ENCODE measurements at regions not wholly inside any gene's neighbourhood (a gene's known extent, or its start where the extent isn't known, plus 50 kb on each side); places are given as distances from the start of the nearest gene placed in this dataset.

- no peak overlapping the region for H3K4me3 ChIP-seq (ENCODE audit: low read depth, low read length)
- TF ChIP-seq CTCF (IDR thresholded peaks at IDR 0.05; ENCODE audit: borderline replicate concordance, insufficient read depth, low read depth, low read length) = no peak
Observed at GRCh38 chr9:29850664-29851063, 2277.4 kb upstream of the C9orf72 start.

DNA sequence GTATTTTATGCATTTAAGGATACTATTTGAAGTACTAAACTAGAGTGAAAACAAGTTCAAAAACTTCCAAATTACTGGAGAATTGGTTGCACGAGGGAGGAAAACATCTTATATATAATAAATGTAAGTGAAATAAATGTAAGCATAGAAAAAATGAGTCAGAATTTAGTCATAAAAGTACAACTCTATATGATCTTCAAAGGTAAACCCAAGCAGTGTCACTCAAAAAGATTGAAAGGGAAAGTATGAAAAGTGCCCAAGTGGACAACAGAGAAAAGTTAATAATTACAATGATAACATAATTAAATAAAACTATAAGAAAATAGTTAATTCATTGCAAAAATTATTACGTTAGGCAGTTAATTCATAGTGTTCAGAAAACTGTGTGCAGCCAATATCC is 2288.5 kb upstream of the C9orf72 start:
- no peak for TF ChIP-seq CTCF (IDR thresholded peaks at IDR 0.05; ENCODE audit: borderline replicate concordance, insufficient read depth, low read depth, low read length)

GRCh38 chr9:29865764-29866313 is 2292.6 kb upstream of the C9orf72 start:
- TF ChIP-seq CTCF (IDR thresholded peaks at IDR 0.05; ENCODE audit: borderline replicate concordance, insufficient read depth, low read depth, low read length) = no peak
- H3K4me3 ChIP-seq (ENCODE audit: low read depth, low read length) = no peak overlapping the region

More for the DNA sequence above, 2288.5 kb upstream of the C9orf72 start:
- no peak overlapping the region for H3K4me3 ChIP-seq (ENCODE audit: low read depth, low read length)

GRCh38 chr9:29866556-29866955 is 2293.3 kb upstream of the C9orf72 start:
- no peak overlapping the region for H3K4me3 ChIP-seq (ENCODE audit: low read depth, low read length)
- no peak for TF ChIP-seq CTCF (IDR thresholded peaks at IDR 0.05; ENCODE audit: borderline replicate concordance, insufficient read depth, low read depth, low read length)

DNA sequence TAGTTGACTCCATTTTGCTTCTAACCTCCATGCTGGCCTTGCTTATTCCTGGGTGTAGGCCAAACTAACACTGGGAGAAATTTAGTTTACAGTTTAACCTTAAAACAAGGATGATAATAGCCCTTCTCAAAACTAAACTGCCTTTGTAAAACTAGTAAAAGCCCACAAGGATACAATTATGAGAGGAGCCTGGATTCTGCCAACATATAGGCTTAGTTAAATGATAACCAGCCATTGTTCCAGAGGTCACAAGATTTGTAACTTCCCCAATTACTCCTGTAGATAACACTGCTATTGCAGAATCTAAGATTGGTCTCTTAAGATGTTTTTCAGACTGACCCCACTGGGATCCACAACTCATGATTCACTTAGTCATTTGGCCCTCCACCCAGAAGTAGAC is 2300.3 kb upstream of the C9orf72 start:
- H3K4me3 ChIP-seq (ENCODE audit: low read depth, low read length) = no peak overlapping the region
- no peak for TF ChIP-seq CTCF (IDR thresholded peaks at IDR 0.05; ENCODE audit: borderline replicate concordance, insufficient read depth, low read depth, low read length)

DNA sequence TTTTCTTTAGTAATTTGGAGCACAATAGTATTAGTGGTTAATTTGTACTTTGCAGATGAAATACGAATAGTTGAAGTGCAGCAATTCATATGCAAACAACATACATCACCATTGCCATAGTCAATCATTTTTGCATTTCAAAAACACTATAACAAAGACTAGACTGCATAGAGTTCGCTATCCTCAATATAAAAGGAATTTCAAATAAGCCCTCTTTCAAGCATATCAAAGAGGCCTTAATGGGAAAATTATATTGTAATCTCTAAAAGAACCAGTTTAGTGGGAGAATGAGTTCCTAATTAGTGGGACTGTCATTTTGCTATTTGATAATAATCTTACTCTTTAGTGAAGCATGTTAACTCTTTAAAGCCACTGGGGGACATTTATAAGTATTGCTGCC is 2302.3 kb upstream of the C9orf72 start:
- no peak overlapping the region for H3K4me3 ChIP-seq (ENCODE audit: low read depth, low read length)
- no peak for TF ChIP-seq CTCF (IDR thresholded peaks at IDR 0.05; ENCODE audit: borderline replicate concordance, insufficient read depth, low read depth, low read length)

DNA sequence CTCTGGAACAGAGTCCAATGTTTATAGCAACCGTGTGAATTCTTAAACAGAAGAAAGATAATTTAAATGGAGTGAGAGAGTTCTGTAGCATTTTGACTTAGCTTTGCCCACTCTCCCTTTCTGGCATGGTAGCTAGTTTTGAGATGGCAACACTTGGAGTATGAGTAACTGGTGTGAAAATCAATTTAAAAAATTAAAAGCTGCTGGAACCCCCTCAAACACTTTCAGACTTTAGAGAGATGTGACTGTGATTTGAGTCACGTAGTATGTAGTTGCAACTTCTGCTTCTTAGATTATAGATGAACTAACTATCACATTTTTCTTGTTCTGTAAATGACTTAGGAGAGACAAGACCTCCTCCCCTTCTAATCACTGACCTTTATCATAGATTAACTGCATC is 2309.5 kb upstream of the C9orf72 start:
- no peak overlapping the region for H3K4me3 ChIP-seq (ENCODE audit: low read depth, low read length)

More for the DNA sequence above, 2309.5 kb upstream of the C9orf72 start:
- TF ChIP-seq CTCF (IDR thresholded peaks at IDR 0.05; ENCODE audit: borderline replicate concordance, insufficient read depth, low read depth, low read length) = no peak

Data from GM12875 (cell line).